ENCODE measurements at regions not wholly inside any gene's neighbourhood (a gene's known extent, or its start where the extent isn't known, plus 50 kb on each side); places are given as distances from the start of the nearest gene placed in this dataset.
"Not testable (repeated sequence)": the region's sequence is repeated elsewhere in the genome, so short reads cannot be mapped to it uniquely, and the experiment has no call there.

DNA sequence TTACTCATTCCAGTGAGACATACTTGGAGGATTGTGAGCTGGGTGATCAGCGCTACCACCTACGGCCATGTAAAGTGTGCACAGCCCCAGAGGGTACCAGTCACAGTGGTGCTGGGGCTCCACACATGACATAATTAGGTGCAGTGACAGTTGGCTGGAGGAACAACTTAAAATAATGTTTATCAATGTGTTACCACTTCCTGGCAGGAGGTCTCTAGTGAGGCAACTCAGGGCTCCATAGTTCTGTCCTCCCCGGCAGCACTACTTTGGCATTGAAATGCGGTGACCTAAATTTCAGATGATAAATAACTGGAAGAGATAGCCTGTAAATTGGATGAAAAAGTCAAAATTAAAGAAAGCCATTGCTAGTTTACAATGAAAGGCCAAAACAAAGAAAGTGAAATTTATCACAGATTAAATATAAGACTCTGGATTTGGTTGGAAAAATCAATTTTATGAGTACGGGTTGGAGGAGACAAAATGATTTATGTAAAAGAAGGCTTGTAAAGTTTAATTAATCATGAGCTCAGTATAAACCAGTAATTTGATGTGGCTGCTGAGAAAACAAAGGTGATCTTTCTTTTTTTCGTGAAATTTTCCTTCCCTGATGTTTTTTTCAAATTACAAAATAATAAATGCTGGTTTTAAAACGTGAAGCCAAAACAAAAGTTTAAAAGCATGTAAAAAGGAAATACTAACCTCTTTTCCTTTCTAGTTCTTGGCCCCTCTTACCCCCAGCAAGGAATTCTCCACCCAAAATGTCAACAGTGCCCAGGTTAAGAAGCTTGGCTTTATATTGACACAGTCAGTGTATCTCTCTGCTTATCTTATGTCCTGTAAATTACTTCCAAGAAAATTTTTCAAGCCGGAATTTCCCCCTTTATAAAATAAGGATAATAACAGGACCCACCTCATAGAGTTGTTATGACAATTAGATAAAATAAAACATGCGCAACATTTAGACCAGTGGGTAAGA, 126.7 kb upstream of the NOX3 start:
- DNase-seq (ENCODE audit: low spot score) = no peak

DNA sequence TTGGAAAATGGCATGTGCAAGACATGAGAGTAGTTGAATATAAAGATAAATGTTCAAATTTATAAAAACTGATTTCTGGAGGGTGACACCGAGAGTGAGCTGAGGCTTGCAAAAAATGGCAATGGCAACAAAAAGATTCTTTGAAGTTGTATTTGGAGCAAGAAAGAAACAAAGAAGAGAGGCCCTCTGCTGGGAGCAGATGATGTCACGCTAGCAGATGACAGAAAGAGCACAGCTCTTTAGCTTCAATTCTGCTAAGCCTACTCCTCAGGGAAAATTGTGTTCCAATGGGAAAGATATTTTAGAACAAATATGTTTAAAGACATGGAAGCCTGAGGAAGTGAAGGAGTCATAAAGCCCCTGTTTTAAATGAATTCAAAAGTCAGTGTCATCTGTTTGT, 125.3 kb upstream of the NOX3 start:
- DNase-seq (ENCODE audit: low spot score) = no peak

DNA sequence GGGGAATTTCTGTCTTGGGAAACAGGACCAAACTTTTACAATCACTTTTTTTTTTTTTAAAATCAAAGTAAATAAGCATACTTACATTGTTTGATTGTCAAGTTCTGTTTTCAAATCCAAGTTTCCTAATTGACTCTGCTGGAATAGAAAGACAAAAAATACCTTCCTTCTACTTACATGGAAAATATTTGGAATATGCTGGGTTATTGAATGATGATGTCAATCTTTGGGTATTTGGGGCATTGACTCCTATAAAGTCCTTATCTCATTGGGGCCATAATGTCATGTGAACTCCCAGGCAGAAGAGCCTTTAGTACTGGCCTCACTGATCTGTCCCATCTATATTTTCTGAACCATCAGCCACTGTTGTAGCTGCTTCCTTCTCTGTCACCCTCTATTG, 122.6 kb upstream of the NOX3 start:
- no peak for DNase-seq (ENCODE audit: low spot score)

DNA sequence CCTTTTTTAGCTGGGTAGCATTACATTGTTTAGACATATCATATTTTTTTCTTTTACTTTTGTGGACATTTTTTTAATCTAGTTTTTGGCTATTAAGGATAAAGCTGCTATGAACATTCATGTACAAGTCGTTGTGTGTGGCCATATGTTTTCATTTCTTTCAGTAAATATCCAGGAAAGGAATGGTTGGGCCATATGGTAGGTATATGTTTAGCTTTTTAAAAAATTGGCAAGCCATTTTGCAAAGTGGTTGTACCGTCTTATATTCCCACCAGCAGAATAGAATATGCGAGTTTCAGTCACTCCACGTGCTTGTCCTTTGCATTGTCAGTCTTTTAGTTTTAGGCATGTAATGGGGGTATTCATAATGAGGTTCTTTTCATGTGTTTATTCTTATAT, 106.3 kb upstream of the NOX3 start:
- no peak for DNase-seq (ENCODE audit: low spot score)

DNA sequence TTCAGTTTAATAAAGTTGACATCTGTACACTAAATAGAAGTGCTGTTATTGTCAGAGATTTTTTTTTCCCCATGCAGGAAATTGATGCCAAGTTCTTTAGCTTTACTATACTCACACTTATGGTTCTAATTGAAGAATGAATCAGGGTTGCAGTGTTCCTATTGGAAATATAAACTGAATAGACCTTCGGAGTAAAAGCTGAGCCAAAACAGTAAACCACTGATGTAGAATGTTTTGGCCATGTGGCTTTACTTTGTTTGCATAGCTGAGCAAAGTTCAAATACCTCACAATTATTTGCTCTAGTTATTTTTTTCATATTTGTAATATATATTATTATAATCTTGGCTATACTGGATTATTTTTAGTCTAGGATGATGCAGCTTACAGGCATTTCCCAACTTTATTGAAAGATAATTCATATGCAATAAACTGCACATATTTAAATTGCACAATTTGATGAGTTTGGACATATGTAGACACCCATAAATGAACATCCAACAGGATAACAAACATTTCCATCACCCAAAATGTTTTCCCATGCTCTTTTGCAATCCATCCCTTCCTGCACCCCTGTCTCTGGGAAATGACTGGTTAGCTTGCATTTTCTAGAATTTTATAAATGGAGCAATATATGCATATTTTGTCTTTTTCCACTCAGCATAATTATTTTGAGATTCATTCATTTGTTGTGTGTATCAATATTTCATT, 105.8 kb upstream of the NOX3 start:
- DNase-seq (ENCODE audit: low spot score) = no peak

DNA sequence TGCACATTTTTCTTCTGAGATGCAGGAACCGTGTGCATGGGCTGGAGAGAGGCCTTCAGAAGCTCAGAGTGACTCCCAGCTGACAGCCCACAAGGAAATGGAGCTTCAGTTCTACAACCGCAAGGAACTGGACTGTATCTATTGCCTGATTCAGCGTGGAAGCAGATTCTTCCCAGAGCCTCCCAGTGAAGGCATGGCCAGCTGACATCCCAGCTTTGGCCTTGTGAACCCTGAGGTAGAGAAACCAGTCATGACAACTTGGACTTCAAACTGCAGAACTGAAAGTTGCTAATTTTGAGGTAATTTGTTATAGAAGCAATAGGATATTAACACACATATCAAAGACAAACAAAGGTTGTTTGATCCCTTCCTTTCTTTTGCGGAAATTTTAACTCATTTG, 94.3 kb upstream of the NOX3 start:
- no peak for DNase-seq (ENCODE audit: low spot score)

DNA sequence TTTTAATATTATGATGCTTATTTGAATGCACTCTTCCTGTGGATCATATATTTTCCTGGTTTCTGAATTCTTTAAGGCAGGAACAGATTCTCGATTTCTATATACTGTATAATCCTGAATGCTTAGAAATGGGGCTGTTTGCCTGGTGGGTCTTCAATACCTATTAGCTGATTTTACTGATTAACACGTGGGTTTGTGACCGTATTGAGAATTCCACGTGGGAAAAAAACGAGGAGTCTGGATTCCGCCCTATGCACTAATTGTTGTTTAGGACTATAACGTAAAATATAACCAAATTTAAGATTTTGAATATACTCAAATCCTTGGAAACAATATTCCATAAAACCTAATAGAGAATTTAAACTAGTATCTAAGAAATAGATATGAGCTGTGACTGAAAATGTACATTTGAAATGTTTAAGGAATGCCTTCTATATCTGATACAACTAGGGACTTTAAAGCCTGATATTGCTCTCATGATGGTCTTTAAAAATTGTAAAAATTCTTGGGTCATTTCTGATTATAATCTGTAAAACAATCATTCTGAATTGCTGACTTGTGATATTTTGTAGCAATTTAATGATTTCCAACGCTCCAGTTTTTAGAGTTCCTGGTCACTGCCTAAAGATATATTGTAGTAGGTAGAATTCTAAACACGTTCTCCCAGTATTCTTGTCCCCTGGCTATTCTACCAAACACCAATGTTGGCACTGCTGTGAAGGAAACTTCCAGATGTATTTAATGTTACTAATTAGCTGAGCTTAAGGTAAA, 93.6 kb upstream of the NOX3 start:
- DNase-seq (ENCODE audit: low spot score) = no peak

DNA sequence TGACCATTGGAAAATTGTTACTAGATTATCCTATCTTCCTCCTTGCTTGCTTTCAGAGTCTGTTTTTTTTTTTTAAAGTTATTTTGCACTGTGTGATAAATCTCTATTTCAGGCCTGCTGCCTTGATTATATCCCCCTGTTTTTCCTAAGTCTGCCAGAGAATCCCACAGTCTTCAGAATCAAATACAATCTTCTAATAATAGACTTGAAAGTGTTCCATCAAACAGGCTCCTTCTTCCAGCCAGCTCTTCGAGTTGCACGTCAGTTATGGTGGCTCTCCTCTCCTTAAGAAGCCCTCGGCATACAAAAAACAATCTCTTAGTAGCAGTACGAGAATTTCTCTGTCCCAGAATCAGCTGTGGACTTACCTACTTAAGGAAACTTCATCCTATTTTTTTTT, 92.9 kb upstream of the NOX3 start:
- DNase-seq (ENCODE audit: low spot score) = no peak

DNA sequence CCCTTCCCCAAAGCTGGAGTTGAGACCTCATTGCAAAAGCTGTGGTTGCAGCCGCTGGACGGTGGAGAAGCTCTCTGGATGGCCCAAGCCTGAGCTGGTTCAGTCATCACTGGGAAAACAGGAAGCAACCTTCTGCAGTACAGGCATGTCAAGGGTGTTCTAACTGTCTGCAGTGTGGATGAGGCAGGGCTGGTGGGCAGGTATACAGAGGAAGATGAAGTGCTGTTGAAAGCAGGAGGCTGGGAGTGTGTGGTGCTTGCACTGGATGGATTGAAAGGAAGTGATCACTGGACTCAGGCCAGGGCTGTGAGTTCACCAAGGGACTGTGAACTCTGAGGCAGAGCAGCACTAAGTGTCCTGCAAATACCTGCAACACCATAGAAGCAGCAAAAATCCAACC, 89.0 kb upstream of the NOX3 start:
- DNase-seq (ENCODE audit: low spot score) = no peak

DNA sequence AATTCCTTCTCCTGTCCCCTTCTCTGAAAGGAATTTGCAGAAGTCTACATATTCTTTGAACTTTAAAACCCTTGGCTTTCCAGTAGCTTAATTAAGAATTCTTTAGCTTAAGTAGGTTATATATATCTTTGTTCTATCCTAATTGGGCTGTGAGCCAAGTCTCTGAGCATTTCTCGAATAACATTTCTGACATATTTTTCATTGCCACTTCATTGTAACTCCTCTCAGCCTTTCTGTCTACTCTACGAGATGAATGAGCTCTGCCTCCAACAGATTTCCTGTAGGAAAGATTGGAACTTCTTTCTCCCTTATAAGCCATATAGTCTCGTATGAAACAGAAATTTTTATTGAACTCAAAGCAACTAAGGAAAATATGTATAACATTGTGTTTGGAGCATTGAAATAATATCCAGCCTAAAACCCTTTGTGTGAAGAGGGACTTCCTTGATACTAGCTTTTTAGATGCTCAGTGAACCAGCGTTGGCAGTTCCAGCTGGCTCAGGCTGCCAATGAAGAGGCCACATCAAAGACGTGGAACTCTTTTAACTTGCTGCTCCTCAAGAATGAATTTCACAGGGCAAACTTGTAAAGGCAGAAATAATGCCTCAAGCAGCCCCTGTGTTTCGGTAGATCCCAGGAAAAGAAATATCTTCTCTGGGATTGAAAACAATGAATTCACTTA, 87.7 kb upstream of the NOX3 start:
- DNase-seq (ENCODE audit: low spot score) = no peak

DNA sequence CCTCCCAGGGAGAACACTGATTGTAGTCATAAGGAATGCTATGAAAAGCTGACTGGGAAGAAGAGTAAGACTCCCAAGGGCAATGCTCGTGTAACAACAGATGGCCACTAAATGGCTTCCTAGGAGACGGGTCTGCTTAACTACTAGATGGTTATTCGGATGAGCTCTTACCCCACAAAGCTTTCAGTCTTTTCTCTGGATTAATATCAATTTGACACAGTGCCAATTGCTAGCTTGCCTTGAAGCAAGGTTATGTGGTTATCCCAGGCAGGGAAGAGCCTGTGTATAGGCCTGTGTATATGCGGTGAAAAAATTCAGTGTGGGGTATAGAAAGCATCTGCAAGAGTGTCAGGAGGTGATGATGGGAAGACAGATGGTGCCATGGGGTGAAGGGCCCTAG, 86.4 kb upstream of the NOX3 start:
- no peak for DNase-seq (ENCODE audit: low spot score)

DNA sequence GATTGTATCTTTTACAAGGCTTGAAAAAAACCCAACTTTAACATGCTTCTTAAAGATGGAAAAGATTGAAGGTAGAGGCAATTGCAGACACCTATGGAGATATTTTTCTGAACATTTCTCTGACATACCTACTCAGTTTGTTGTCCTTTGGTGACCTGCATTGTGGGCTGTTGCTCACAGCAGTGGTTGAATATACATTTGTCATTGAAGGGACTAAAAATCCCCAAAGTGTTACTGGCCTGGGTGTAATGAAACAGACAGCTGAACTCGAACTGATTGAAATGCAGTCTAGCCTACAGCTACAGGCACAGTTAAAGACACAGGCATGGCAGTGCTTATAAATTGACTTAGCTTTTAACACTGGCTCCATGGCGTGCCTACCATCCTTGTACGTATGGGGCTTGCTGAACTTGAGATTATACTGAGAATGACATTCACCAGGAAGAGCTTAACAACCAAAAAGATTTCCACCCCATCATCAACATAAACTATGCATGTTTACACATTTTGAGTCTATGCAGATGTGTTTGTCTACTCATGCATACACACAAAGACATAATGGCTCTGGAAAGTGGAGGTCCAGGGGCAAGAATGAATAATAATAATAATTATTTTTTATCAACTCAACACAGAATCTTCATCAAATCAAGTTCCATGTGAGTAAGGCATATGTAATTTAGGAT, 83.2 kb upstream of the NOX3 start:
- DNase-seq (ENCODE audit: low spot score) = no peak

DNA sequence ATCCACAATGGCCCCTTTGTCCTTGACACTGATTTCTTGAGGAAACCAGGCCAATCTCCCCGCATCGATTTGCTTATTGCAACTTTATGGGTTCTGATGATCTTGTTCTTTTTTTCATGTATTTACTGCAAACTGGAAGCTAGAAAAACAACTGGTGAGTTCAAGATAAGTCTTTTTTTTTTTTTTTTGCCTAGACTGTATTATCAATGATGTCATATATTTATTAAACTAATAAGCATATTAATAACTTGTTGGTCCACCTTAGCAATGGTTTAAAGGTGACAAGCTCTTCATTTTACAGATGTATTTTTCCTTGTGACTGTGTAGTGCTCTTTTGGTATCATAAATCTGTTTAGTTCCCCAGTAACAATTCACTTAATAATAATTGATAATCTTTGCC, 79.0 kb upstream of the NOX3 start:
- no peak for DNase-seq (ENCODE audit: low spot score)

DNA sequence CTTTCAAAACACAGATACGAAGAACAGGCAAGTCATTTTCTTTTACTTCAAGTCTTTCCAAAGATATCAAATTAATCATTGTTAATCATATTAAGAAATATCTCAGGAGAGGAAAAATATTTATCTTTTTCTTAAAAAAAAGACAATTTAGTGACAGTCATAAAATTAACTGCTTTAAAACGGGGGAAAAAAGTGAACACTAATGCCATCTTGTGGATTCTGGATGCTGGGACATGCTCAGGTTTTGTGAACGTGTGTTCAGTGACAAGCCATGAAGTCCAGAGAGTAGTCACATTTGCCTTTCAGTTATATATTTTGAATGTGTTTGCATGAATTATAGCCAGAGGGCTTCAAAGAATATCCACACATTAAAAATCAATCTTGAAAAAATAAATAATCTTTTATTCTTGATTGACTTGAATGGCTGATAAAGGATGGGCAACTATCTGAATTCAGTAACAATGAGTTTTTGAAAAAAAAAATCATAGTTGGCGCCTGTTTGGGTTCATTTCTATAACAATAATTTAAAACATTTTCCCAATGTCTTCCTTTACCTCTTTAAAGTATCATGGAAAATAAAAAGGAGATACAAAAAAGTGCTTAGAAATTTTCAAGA, 74.7 kb upstream of the NOX3 start:
- DNase-seq (ENCODE audit: low spot score) = peak; percentile 15

DNA sequence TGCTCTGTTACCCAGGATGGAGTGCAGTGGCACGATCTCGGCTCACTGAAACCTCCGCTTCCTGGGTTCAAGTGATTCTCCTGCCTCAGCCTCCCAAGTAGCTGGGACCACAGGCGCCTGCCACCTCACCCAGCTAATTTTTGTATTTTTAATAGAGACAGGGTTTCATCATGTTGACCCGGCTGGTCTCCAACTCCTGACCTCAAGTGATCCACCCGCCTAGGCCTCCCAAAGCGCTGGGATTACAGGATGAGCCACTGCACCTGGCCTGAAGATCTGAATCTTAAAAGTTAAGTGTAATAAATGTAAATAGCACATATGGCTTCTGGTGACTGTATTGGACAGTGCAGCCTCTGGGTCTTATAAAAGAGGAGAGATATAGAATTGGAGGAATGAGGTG, 74.2 kb upstream of the NOX3 start:
- DNase-seq (ENCODE audit: low spot score) = not testable (repeated sequence)

DNA sequence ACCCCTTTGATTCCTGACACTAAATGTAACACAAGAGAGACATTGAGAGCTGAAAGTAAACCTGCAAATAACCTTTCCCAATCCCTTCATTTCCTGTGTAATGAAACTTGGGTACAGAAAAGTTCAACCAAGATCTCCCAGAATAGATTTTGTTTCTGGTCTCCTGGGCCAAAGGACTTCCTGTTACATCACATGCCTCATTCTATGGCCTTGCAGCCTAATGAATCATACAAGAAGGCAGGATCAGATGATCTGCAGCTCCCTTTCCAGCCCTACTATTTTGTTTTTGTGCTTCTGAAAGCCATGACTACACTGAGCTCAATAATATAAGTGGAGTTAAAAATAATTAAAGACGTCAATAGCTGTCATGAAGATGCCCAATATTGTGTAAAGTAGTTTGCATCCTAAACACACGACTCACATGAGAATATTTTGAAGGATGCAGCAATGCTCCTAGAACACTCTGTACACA, 73.4 kb upstream of the NOX3 start:
- peak; percentile 68 for DNase-seq (ENCODE audit: low spot score)

DNA sequence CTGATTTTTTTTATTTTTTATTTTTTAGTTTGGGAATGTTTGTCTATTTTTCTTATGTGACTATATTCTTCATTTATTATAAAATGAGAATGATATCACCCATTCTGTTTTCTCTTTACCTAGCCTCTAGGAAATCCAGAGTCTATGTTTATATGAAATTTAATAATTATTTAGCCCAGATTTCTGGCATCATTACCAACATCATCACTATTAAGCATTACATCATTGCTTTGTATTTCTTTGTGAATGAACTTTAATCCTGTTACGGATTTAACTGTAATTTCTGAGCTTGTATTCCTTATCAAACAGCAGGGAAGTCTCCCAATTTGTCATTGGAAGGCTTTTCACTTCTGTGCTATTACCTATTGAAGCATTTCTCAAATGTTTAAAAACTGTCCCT, 72.7 kb upstream of the NOX3 start:
- no peak for DNase-seq (ENCODE audit: low spot score)

DNA sequence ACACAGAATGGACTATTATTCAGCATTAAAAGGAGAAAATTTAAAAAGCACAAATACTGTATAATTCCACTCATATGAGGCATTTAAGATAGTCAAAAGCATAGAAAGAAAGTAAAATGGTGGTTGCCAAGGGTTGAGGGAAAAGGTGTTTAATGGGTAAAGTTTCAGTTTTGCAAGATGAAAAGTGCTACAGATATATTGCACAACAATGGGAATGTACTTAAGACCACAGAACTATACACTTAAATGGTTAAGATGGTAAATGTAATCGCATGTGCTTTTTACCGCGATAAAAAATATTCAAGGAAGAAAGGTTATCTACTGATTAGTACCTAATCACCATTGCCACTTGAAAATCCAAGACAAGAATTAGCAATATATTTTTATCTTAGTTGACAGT, 71.8 kb upstream of the NOX3 start:
- DNase-seq (ENCODE audit: low spot score) = no peak

DNA sequence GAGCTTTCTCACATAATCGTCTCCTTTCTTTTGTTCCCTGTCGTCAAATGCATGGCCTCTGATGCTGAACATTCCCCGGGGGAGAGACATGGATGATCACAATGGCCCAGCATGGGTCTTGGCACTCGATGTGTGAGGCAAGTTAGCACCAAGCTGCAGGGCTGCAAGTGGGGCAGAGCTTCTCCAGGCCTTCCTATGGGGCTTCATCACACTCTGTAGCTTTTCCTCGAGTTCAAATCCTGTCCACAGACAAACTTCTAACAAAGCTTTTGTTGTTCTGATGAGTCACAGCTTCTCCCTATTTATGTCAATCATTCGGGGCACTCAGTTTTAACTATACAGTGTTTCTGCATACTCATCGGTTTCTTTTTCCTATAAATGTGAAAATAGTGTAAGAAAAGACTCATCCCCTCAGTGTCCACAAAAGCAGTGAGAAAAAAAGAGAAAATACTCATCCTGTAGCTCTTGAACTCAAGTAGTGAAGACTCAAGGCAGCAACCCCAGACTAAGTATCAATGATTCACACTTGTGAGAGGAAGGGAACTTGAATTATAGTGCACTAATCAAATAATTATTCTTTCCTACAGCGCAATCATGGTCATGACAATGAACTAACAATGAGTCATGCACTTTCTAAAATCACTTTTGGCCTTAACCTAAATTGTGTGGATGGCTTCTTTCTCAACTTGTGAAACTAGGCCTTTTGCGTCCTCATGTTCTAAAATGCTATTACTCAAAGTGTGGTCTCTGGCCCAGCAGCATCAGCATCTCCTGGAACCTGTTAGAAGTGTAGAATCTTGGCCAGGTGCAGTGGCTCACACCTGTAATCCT, 68.4 kb upstream of the NOX3 start:
- DNase-seq (ENCODE audit: low spot score) = no peak

DNA sequence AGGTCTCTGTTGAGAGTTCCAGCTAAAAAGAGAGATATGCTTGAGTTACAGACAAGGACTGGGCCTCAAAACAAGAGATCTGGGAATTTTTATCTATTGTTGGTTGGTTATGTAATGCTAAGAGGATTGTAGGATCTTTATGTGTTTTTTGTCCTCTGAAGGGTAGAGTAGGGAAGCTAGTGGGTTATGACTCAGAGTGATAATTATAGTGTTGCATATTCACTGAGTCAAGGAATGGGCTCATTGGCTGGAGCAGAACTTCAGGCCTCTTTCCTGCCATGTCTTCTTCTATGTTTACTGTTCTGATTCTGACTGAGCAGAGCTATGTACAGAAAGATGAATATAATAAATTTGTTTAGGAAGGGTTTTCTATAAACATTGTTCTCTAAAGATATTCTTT, 66.1 kb upstream of the NOX3 start:
- no peak for DNase-seq (ENCODE audit: low spot score)

Measured in AG08396 (cell line).